ENCODE measurements at regions not wholly inside any gene's neighbourhood (a gene's known extent, or its start where the extent isn't known, plus 50 kb on each side); places are given as distances from the start of the nearest gene placed in this dataset.
"Not testable (repeated sequence)": the region's sequence is repeated elsewhere in the genome, so short reads cannot be mapped to it uniquely, and the experiment has no call there.

DNA sequence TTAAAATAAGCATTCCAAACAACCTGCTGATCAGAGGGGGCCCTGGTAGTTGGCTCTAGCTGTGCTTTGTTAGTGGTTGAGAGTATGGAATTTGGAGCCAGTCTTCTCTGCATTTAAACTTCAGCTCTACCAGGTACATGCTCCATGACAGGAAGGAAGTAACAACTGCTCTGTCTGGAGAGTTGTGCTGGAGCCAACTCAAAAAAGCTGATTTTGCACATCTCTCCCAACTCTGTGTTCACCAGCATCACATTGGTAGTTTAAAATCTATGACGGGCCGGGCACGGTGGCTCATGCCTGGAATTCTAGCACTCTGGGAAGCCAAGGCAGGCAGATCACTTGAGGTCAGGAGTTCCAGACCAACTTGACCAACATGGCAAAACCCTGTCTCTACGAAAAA is 68.8 kb upstream of the BMP2 start:
- H3K27ac Mint-ChIP-seq: no peak overlapping the region
- H3K9me3 Mint-ChIP-seq: no peaks in the 10 kb centered on the region
- H3K27me3 Mint-ChIP-seq: peaks cover 1% of the 10 kb centered on the region
- no peaks in the 10 kb centered on the region for H3K4me1 Mint-ChIP-seq
- H3K4me3 Mint-ChIP-seq: no peak overlapping the region
- H3K36me3 Mint-ChIP-seq: no peaks in the 10 kb centered on the region

DNA sequence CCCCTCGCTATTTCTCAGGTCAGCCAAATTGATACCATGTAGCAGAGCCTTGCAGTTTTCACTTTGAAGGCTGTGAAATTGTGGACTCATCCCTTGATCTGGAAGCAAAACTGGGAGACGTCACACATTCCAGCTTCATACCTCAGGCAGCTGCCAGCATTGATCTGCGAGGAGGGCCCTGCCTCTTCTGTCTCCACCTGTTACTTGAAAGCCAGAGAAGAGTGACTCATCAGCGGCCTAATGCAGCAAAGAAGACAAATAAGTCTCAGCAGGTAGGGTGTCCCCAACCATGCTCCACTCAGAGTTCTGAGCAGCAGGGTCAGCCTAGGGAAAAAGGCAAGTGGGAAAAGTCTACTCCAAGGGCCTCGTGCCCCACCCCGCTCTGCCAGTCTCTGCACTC is 69.4 kb upstream of the BMP2 start:
- Mint-ChIP-seq H3K36me3 (no peaks in the 10 kb centered on the region), H3K4me1 (no peaks in the 10 kb centered on the region), H3K4me3 (no peak overlapping the region), H3K27ac (no peak overlapping the region), H3K9me3 (no peaks in the 10 kb centered on the region), H3K27me3 (peaks cover 1% of the 10 kb centered on the region)

DNA sequence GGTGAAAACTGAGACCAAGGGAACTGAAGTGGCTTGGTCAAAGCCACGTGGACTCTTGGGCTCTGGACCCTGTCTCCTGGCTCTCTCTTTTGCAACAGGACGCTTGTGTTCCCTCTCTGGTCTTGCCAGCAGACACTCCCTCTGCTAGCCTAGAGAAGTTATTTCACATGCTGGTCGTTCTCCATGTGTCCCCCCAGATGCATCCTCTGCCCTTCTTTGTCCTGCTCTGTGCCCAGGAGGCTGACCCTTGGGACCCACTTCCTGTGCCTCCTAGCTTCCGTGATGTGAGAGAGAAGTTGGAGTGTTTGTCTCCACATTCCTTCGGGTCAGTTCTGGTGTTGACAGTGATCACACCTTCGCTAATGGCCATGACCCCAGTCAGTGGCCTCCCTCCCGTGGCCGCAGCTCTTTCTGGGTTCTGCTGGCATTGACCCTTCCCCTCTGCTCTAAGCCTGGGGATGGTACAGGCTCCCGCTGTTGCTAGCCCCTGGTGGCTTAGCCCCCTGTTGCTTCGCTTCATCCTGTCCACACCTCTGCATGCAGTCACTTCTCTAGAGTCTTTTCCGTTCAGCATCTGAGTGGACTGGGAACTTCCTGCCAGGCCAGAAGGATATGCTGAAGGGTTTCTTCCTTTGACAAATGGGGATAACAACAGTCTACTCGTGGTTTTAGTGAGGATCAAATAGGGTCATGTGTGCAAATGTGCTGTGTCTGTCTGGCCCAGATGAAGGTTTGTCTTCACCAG is 70.1 kb upstream of the BMP2 start:
- H3K9me3 Mint-ChIP-seq: no peaks in the 10 kb centered on the region
- H3K36me3 Mint-ChIP-seq: no peaks in the 10 kb centered on the region
- no peak overlapping the region for H3K4me3 Mint-ChIP-seq
- H3K4me1 Mint-ChIP-seq: no peaks in the 10 kb centered on the region
- no peak overlapping the region for H3K27ac Mint-ChIP-seq
- H3K27me3 Mint-ChIP-seq: peaks cover 1% of the 10 kb centered on the region

DNA sequence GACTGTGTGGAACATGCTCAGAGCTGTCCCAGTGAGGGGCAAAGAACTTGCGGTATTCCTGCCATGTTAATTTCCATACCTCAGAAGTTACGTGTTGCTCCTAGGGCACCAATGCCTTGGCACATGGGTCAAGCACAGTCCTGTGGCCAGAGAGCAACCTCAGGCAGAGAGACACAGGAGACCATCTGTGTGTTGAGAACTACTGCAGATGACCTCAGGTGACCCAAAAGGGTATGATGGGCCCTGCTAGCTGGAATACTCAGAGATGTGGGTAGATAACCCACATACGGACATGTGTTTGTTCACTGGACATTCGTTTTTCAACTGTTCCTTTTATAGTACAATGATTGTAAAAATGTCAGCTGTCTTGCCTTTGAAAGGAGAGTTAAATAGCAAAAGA is 71.5 kb upstream of the BMP2 start:
- Mint-ChIP-seq H3K9me3 (no peaks in the 10 kb centered on the region), H3K4me1 (no peaks in the 10 kb centered on the region), H3K27ac (no peak overlapping the region), H3K27me3 (peaks cover 1% of the 10 kb centered on the region), H3K36me3 (no peaks in the 10 kb centered on the region), H3K4me3 (no peak overlapping the region)

DNA sequence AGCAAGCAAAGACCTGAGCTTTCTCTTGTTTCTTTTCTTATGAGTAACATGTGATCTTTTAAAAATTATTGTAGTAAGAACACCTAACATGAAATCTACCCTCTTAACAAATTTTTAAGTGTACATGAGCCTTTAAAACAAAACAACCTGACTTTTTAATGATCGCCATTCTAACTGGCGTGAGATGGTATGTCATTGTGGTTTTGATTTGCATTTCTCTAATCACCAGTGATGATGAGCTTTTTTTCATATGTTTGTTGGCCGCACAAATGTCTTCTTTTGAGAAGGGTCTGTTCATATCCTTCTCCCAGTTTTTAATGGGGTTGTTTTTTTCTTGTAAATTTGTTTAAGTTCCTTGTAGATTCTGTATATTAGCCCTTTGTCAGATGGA is 73.7 kb upstream of the BMP2 start:
- not testable (repeated sequence) for H3K27ac Mint-ChIP-seq, H3K36me3 Mint-ChIP-seq, H3K4me3 Mint-ChIP-seq, H3K27me3 Mint-ChIP-seq, H3K9me3 Mint-ChIP-seq, H3K4me1 Mint-ChIP-seq

DNA sequence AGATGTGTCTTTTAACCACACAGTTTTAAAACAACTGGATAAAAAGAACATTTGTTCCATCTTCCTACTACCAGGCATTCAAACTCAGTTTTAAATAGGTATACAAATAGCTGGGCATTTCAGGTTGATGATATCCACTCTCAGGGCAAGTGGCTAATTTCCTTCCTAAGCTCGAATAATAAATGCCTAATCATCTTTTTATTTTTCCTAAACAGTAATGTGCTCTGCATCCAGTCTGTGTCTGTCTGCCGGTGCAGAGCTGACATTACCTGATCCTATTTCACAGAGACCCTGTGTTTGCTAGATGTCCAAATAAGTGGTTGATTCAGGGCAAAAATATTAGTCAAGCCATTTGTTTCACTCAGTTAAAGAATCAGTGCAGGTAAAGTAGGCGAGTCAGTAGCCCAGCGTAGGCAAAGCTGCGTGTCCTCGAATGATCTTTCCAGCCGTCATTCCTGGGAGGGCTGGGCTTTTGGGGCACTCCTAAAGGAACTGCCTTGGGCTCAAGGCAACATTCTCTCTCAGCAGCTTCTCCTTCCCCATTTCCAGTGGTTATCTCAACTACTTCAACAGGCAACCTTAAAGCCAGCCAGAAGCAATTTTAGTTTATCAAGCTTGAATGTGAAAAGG is 74.2 kb upstream of the BMP2 start:
- Mint-ChIP-seq H3K9me3 (peaks cover 3% of the 10 kb centered on the region), H3K4me1 (no peaks in the 10 kb centered on the region), H3K27ac (no peak overlapping the region), H3K36me3 (no peaks in the 10 kb centered on the region), H3K27me3 (no peaks in the 10 kb centered on the region), H3K4me3 (no peak overlapping the region)

DNA sequence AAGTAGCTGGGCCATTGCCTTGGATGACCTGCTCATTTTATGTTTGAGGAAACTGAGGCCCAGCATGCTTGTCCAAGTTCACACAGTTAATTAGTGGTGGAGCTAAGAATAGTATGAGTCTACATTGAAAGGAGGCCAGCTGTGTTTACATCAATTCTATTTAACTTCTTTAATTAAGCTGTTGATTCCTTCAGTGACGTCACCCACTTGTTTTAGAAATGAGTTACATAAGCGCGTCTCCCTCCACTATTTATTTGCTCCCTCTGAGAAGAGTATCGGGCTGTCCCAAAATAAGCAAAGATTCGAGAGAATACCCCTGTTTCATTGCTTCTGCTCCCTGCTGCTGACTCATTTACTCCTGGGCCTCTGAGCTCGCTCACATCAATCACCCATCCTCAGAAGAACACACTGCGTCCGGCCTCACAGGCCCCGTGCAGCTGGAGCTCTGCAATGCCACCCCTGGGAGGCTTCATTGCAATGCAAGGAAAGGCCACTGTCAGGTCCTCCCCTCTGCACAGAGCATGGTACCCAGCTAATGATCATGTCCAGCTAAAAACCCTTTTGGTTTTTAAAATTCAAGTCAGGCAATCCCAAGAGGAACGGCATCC is 74.8 kb upstream of the BMP2 start:
- no peaks in the 10 kb centered on the region for H3K27me3 Mint-ChIP-seq

DNA sequence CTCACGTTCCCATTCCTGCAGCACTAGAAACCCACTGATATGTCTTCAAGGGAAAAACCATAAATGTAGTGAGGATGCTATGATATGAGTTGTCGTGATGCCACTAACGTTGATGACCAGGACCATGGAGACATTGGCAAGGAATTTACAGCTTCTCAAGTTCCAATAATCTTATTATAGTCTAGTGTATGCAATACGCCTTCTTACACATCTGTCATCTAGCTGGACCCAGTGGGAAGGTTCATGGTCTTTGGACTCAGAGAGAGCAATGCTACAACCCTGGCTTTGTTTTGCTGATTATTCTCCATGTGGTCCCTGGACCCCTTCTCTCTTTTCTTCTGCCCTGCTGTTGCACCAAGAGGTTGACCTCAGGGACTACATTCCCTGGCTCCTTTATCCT is 76.0 kb upstream of the BMP2 start:
- H3K27ac Mint-ChIP-seq: no peak overlapping the region
- no peaks in the 10 kb centered on the region for H3K4me1 Mint-ChIP-seq
- H3K36me3 Mint-ChIP-seq: no peaks in the 10 kb centered on the region
- H3K9me3 Mint-ChIP-seq: peaks cover 9% of the 10 kb centered on the region
- no peaks in the 10 kb centered on the region for H3K27me3 Mint-ChIP-seq
- no peak overlapping the region for H3K4me3 Mint-ChIP-seq

More for the DNA sequence above, 74.8 kb upstream of the BMP2 start:
- H3K9me3 Mint-ChIP-seq: peaks cover 6% of the 10 kb centered on the region
- H3K4me3 Mint-ChIP-seq: no peak overlapping the region
- no peaks in the 10 kb centered on the region for H3K36me3 Mint-ChIP-seq
- H3K4me1 Mint-ChIP-seq: no peaks in the 10 kb centered on the region
- no peak overlapping the region for H3K27ac Mint-ChIP-seq

DNA sequence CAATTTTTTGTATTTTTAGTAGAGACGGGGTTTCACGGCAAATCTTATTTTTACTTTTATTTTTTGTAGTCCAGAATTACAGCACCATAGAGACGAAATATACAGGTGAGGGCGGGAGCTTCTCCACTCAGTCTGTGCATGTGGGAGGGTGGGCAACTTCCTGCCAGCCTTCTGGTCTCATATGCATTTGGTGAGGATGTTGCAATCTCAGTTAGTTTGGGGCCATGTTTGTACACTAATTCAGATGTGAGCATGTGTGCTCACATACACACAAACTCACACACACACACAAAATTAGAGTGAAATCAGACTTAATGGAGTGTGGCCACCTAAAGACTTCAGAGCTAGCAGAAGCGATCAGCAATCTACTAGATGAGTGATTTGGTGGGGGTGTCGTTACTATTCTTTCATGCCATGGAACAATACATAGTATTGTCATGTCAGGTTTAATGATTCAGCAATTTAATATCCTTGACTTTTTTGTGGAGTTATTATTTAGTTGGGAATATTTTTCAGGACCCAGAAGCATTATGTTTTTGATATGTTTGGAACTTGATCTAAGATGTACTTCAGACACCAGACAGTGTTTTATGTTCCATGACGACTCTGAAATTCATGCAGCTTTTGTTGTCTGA is 78.0 kb upstream of the BMP2 start:
- no peak overlapping the region for H3K27ac Mint-ChIP-seq
- H3K9me3 Mint-ChIP-seq: peaks cover 9% of the 10 kb centered on the region
- H3K4me1 Mint-ChIP-seq: no peaks in the 10 kb centered on the region
- no peaks in the 10 kb centered on the region for H3K27me3 Mint-ChIP-seq
- no peaks in the 10 kb centered on the region for H3K36me3 Mint-ChIP-seq
- no peak overlapping the region for H3K4me3 Mint-ChIP-seq

DNA sequence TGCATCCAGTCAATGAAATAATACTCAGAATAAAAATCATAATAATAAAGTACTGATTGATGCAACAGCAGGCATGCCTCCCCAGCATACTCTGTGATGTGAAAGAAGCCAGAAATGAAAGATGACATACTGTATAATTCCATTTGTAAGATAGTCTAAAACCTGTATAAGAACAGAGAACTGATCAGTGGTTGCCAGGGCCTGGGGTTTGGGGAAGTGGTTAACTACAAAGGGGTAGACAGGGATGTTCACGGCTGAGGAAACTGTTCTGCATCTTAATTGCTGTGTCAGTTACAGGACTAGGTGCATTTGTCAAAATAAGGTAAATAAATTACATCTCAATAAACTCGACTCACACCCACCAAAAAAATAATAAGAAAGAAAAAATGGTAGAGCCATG is 81.3 kb upstream of the BMP2 start:
- Mint-ChIP-seq H3K27ac (no peak overlapping the region), H3K4me1 (no peaks in the 10 kb centered on the region), H3K36me3 (no peaks in the 10 kb centered on the region), H3K27me3 (no peaks in the 10 kb centered on the region), H3K9me3 (peaks cover 13% of the 10 kb centered on the region), H3K4me3 (no peak overlapping the region)

DNA sequence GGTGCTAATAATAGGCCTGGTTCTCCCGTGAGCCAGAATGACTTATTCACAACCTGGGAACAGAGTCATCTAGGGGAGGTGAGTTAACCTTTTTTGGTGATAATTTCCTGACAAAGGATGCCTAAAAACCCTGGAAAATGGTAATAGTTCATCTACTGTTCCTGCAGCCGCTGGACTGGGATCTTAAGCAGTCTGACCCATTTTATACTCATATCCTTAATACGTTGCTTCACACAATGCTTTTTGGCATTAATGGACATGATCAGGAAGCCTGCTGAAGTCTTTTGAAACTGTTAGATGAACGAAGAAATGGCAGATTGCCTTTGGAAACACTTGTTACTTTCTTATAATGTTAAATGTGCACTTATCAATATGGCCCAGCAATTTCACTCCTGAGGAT is 81.9 kb upstream of the BMP2 start:
- Mint-ChIP-seq H3K27me3 (no peaks in the 10 kb centered on the region), H3K36me3 (no peaks in the 10 kb centered on the region)

DNA sequence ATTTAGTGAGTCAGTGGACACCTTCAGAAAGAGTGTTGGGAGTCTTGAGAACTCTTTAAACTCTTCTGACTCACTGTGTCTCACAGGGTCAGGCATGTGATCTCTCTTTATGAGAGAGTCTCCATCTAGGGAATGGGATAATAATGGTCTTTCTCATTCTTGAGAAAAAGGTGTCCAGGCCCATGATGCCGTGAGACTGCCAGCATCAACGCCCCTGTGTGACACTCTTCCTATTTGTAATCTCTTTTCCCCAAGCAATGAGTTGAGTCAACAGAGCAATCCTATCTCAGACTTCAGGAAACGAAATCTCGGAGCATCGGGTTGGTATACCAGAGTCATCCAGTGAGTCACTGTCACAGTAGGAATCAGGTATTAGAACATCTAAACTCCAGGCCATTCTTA is 82.3 kb upstream of the BMP2 start:
- H3K4me3 Mint-ChIP-seq: no peak overlapping the region
- H3K36me3 Mint-ChIP-seq: no peaks in the 10 kb centered on the region
- H3K9me3 Mint-ChIP-seq: peaks cover 13% of the 10 kb centered on the region
- no peaks in the 10 kb centered on the region for H3K4me1 Mint-ChIP-seq
- no peaks in the 10 kb centered on the region for H3K27me3 Mint-ChIP-seq
- H3K27ac Mint-ChIP-seq: no peak overlapping the region

More for the DNA sequence above, 81.9 kb upstream of the BMP2 start:
- Mint-ChIP-seq H3K9me3 (peaks cover 13% of the 10 kb centered on the region), H3K27ac (no peak overlapping the region), H3K4me1 (no peaks in the 10 kb centered on the region), H3K4me3 (no peak overlapping the region)

DNA sequence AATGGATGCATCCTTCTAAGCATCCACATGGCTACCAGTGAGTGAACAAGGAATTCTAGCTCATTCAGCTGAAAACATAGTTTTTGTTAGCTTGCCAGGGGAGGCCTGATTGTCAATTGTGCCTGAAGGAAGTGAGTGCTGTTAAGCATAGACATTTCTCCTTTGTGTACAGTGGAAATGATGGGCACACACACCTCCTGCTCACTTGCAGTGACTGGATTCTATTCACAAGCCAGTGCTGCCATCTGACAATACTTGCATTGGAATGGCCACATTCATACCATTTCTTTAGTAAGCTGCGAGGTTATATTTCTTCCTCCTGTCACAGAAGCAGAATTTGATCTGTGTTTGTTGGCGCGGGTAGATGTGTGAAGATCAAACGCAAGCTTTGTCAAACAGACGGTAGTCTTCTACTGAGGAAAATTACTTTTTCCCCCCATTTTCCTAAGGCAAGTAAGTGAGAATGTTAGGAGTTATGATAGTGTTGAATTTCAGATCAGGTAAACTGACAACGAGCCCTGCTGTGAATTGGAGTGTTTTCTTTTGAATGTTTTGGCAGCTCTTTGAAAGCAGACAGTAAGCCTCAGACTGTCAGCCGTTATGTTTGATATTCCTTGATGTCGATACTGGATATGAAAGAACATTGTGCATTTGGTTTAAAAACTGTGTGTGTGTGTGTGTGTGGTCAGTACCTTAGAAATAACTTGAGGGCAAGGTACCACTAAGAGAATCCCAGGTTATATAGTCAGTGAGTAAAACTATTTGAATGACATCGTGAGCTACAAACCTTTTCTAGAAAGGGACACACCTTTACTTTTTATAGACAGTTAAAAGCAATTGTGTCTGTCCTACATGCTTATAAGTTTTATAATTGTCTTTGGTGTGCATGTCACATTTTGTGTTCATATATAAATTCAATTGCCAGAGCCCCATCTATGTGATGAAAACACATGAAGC is 84.2 kb upstream of the BMP2 start:
- H3K27ac Mint-ChIP-seq: no peak overlapping the region
- H3K27me3 Mint-ChIP-seq: no peaks in the 10 kb centered on the region
- peaks cover 10% of the 10 kb centered on the region for H3K9me3 Mint-ChIP-seq
- no peaks in the 10 kb centered on the region for H3K36me3 Mint-ChIP-seq
- H3K4me3 Mint-ChIP-seq: no peak overlapping the region
- no peaks in the 10 kb centered on the region for H3K4me1 Mint-ChIP-seq

DNA sequence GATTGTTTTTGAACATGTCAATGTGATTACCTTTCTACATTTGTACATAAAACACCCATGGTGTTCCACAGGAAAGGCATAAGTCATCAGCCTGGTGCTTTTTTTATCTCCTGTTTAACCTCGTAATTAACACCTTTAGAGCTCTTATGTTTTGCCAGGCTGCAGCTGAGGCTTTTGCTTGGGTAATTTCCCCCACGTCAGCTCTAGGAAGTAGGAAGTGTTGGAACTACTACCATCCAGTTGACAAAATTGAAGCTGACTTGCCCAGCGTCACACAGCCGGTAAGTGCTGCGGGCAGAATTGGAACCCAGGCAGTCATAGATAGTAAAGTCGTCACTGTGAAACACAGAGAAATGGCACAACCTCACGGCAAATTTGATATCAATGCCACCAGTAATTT is 86.6 kb upstream of the BMP2 start:
- Mint-ChIP-seq H3K4me1 (no peaks in the 10 kb centered on the region), H3K9me3 (peaks cover 3% of the 10 kb centered on the region), H3K36me3 (no peaks in the 10 kb centered on the region), H3K4me3 (no peak overlapping the region), H3K27ac (no peak overlapping the region), H3K27me3 (no peaks in the 10 kb centered on the region)

DNA sequence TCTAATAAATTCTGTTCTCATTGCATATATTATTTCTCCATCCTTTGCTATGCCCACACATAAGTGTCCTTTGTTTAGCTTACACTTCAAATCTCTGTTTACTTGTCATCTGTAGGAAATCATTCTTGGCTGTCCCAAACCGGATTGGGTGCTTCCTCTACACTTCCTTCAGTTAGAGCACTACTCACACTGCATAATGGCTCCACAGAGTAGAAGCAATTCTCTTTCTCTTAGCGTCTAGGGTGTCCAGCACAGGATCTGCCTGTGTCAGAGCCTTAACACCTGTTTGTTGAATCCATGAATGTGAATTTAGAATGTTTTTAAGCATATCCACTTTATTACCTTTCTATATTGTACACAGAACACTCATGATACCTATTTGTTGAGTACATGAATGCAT is 87.0 kb upstream of the BMP2 start:
- Mint-ChIP-seq H3K36me3 (no peaks in the 10 kb centered on the region), H3K27me3 (no peaks in the 10 kb centered on the region), H3K4me1 (no peaks in the 10 kb centered on the region), H3K9me3 (peaks cover 3% of the 10 kb centered on the region), H3K4me3 (no peak overlapping the region), H3K27ac (no peak overlapping the region)

Data from activated naive CD4-positive, alpha-beta T cell treated with anti-CD3 and anti-CD28 coated beads, Interleukin-2, amount 50 U/mL, for 24 hours (primary cell).